MV-4-11 (cell line): ENCODE measurements at regions not wholly inside any gene's neighbourhood (a gene's known extent, or its start where the extent isn't known, plus 50 kb on each side); places are given as distances from the start of the nearest gene placed in this dataset.

ENCODE experiments used
- DNase-seq: peaks from one replicate; lab custom pipeline; 2025; lab: John Stamatoyannopoulos, UW

DNA sequence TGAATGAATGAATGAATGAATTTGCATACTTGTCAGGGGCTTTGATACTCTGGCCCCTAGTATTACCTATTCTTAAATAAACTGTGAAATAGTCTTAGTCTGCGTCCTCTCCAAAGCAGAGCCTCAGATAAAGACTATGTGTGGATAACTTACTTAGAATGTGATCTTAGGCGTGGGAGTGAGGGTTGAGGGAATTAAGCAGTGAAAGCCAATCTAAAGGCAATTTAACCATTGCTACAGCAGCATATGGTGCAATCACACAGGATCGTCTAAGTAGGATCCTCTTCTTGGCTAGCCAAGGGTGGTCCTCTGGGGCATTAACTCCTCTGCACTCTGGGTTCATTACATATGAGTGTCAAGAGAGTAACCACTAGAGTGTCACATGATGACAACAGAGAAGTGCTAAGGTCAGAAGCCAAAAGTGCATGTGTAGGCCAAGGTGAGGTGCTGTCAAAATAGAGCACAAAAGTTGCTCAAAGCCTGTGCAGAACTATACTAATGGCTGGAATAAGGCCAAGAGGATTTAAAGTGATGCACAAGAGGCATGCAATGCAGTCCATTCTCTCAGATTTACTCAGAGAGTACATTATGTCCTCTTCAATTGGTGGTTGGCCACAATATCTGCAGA is 274.4 kb upstream of the SEMA6A start:
- DNase-seq, result no peak

DNA sequence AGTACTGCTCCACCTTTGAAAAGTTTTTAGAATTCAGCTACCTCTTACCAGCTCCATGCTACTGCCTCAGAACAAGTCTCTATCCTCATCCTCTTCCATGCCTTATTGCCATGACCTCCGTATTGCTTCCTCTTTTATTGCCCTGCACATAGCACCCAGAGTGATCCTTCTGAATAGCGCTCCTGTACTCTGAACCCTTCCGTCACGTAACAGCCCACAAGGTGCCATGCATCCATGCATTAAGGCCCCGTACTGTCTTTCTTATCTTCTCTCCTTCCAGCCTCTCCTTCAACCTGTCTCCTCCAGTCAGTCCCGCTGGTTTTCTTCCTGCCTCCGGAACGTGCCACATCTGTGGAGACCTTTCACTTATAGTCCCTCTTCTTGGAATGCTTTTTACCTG is 273.3 kb upstream of the SEMA6A start:
- no peak for DNase-seq

DNA sequence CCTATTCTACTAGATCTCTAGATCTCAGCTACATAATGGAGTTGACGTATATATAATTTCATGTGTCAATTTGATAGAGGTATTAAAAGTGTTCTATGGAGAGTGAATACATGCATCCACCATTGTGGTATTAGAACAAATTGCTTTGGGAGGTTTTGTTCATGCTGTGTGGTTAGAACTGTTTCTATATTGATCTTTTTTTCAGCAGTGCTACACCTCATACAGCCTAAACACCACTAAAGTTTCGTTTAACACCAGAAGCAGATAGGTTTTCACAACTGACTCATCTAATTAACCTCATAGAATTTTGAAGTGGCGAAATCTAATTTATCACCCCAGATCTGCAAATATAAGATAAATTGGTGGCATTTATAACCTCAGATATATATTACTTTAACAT is 269.4 kb upstream of the SEMA6A start:
- no peak for DNase-seq

DNA sequence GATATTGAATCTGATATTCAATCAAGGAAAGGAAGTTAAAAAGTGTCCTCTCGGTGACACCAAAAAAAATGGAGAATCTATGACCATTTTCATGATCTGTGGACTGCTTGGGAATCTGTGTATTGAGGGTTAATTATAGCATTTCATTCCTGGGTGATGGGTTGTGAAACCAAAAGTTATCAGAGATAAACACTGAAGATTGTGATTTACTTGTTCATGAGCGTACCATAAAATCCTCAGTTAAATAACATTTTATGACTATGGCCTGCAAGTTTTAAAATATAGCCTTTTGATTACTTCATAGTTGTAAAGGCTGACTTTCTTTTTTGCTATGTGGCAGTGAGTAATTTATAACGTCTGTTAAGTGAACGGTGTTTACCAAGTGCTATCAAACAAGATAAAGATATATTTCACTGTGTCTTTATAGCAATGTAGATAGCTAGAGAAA is 267.9 kb upstream of the SEMA6A start:
- DNase-seq, result no peak

DNA sequence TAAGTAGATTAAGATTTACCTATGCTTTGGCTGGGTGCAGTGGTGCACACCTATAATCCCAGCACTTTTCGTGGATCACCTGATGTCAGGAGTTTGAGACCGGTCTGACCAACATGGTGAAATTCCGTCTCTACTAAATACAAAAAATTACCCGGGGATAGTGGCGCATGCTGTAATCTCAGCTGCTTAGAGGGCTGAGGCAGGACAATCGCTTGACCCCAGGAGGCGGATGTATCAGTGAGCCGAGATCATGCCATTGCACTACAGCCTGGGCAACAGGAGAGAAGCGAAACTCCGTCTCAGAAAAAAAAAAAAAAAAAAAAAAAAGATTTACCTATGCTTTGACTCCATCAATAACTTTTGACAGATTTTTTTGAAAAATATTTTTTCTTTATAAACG is 267.1 kb upstream of the SEMA6A start:
- no peak for DNase-seq

- DNase-seq, result no peak
Observed at GRCh38 chr5:116838011-116838536, 263.5 kb upstream of the SEMA6A start.

GRCh38 chr5:116834796-116835515 is 260.3 kb upstream of the SEMA6A start:
- no peak for DNase-seq

- no peak for DNase-seq
Observed at GRCh38 chr5:116830079-116830478, 255.5 kb upstream of the SEMA6A start.

DNA sequence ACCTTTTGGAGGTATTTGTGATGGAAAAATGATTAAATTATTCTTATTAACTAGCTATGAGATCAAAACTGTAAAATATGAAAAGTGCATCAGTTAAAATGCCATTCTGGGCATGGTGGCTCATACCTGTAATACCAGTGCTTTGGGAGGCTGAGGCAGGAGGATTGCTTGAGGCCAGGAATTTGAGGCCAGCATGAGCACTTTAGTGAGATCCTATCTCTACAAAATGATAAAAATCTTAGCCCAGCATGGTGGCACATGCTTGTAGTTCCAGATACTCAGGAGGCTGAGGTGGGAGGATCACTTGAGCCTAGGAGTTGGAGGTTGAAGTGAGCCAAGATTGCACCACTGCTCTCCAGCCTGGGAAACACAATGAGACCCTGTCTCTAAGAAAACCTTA is 252.5 kb upstream of the SEMA6A start:
- no peak for DNase-seq

DNA sequence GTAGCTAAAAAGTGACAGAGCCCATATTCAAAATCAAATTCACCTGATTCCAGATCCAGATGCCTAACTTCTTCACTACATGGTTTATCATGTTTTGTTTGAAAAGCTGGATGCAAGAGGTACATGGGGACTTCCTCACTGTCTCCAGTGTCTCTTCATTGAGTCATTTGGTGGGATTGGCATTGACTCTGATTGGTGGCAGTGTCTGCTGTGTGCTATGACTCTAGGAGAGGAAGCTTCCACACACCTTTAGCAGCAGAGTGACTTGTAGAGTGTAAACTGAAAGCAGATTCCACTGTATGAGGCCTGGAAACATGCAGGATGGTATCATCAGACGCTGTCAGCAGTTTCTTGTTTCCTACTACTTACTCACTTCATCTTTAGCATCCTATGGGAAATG is 250.9 kb upstream of the SEMA6A start:
- DNase-seq, result no peak

DNA sequence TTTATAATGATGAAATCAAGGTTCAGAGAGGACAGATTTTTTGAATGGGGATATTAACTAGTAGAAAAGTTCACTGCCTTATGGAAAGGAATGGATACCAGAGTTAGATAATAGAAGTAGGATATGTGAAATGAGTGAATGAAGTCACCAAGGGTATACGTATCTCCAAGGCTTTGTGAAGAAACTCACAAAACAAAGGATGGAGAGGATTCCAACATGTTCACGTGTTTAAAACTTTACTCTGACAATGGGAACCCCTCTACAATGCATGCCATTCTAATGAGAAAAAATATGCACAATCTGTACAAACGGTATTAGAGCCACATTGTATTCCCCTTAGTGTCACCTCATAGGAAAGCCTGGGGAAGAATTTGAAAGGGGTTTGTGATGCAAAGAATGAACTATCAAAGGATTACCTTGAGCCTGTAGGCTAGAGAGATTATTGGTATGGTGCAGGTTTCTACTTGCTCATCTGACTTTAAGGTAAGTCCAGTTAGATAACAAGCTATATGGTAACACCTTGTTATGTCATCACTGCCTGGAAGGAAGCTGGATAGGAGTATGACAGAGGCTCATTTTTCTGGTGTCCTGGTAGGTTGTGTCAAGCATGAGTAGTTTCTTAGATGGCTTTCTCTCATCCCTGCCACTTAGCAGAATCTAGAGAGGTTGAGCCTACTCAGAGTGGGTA is 250.3 kb upstream of the SEMA6A start:
- no peak for DNase-seq

GRCh38 chr5:116814626-116815385 is 240.2 kb upstream of the SEMA6A start:
- DNase-seq, result no peak

GRCh38 chr5:116813906-116814305 is 239.3 kb upstream of the SEMA6A start:
- DNase-seq, result no peak

DNA sequence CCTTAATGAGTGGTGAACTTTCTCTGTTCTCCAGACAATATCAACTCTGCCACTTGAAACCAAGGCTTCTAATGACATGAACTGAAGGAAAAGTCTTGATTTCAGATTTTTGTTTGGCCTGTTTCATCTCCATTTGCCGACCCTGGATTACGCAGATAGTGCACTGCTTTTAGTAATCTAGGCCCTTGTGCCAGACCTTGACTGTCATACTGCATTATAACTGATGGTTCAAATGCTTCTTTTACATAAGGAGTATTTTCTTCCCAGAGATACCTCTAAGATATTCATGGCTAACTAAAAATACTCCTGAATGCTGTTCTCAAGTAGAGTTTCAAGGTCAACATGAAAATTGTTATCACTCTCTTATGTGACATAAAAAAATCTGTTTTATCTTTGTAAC is 238.7 kb upstream of the SEMA6A start:
- no peak for DNase-seq

DNA sequence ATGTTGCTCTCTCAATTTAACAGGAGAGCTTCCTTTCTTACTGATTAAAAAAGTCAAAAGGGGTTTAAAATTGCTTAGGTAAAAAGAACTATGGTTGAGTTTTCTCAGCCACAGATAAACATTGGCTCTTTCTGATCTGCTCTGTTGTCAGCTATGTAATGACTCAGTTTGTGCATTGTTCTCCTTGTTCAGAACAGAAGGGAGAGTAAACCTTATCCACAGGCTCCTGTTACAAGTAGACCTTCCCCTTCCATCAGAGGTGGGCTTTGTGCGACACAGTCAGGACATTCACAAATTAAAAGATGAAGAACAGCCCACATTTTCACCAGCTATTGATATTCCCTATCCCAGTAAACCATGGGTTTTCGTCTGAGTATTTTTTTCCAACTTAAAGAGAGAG is 236.3 kb upstream of the SEMA6A start:
- DNase-seq, result no peak

- no peak for DNase-seq
Observed at GRCh38 chr5:116806836-116807235, 232.2 kb upstream of the SEMA6A start.

DNA sequence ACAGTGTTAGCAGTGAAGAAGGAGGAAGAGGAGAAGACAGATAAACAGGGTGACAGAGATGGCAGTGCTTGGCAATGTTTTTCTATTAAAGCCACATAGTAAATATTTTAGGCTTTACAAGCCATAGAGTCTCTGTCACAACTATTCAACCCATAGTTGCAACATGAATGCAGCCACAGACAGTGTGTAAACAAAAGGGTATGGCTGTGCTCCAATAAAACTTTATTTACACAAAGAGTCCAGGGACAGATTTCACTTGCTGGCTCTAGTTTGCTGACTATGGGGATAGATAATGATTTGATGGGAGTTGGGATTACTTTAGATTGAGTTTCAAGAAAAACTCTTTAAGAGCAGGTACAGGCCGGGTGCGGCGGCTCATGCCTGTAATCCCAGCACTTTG is 224.8 kb upstream of the SEMA6A start:
- no peak for DNase-seq

GRCh38 chr5:116795189-116795588 is 220.6 kb upstream of the SEMA6A start:
- no peak for DNase-seq

GRCh38 chr5:116789522-116789921 is 214.9 kb upstream of the SEMA6A start:
- DNase-seq, result no peak

- DNase-seq, result no peak
Observed at GRCh38 chr5:116788851-116789403, 214.3 kb upstream of the SEMA6A start.

- no peak for DNase-seq
Observed at GRCh38 chr5:116787570-116787969, 212.9 kb upstream of the SEMA6A start.

- DNase-seq, result no peak
Observed at GRCh38 chr5:116785106-116785505, 210.5 kb upstream of the SEMA6A start.
